Vagina (tissue), 2 donors: ENCODE measurements at regions not wholly inside any gene's neighbourhood (a gene's known extent, or its start where the extent isn't known, plus 50 kb on each side); places are given as distances from the start of the nearest gene placed in this dataset.
"Not testable (repeated sequence)": the region's sequence is repeated elsewhere in the genome, so short reads cannot be mapped to it uniquely, and the experiment has no call there.

Experiments used
- DNase-seq, 2 donors: peaks; one replicate each; pipeline ENCODE4 v3.0.0-alpha.2; 2017; ENCODE audit errors: extremely low spot score in 2 of 2
- H3K27ac ChIP-seq: fragments of 200-600 bp; sonication (generic); one replicate; pipeline ENCODE4 v1.5.1; 2019
- H3K27me3 ChIP-seq: fragments of 200-600 bp; sonication (generic); one replicate; pipeline ENCODE4 v1.5.1; 2019
- H3K36me3 ChIP-seq, 2 donors: fragments of 200-600 bp; sonication (generic); one replicate each; pipeline ENCODE4 v1.5.1; 2017 to 2019
- H3K4me1 ChIP-seq: fragments of 200-600 bp; sonication (generic); one replicate; pipeline ENCODE4 v1.5.1; 2019
- H3K4me3 ChIP-seq, 2 donors: fragments of 200-600 bp; sonication (generic); 1 replicate in 1 of 2; 2 replicates in 1 of 2; pipeline ENCODE4 v1.5.1; 2016 to 2019
- H3K9me3 ChIP-seq: fragments of 200-600 bp; sonication (generic); one replicate; pipeline ENCODE4 v1.5.1; 2019
- POLR2A ChIP-seq, 2 donors: fragments of 450-650 bp; IDR thresholded peaks; one replicate each; pipeline ENCODE4 v1.6.1; 2017; ENCODE audit warnings: antibody characterized with exemption in 2 of 2, mild to moderate bottlenecking in 2 of 2, moderate library complexity in 2 of 2
- POLR2AphosphoS5 ChIP-seq, 2 donors: sonication (generic); formaldehyde crosslinking; IDR thresholded peaks; one replicate each; pipeline ENCODE4 v1.9.0; 2017; ENCODE audit warnings: antibody characterized with exemption in 2 of 2, mild to moderate bottlenecking in 2 of 2, low read depth in 1 of 2; ENCODE audit not compliant: insufficient read depth in 1 of 2
- intact Hi-C: fragments of 100-400 bp; cut with DNase I; formaldehyde crosslinking; loops from one replicate; pipeline ENCODE4 v1.15.1; 2023
- TF ChIP-seq, protein P1 (sequence below), 3 experiments: fragments of 450-650 bp in 2 of 3; fragments of 200-600 bp in 1 of 3; sonication (generic) in 1 of 3; IDR thresholded peaks; one replicate each; pipeline ENCODE4 v1.5.1; 2017 to 2019; ENCODE audit warnings: antibody characterized with exemption in 3 of 3, mild to moderate bottlenecking in 2 of 3, moderate library complexity in 2 of 3

DNA sequence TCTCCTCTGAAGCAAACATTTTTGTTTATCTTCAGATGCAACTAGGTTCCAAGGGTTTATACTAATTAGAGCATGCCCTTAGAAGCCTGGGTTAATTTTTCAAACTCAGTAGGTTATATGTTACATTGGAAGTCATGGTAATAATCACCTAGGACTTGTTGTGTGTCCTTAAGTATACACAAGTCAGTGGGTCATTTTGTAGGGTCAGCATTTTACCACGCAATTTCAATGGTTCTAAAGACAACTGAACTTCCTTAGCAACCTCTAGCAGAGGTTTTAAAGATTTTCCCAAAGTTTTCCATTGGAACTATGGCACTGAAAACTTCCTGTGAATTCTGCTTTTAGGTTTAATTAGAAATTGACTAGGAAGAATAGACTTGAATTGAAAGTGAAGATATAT is 99.6 kb upstream of the NANOGP8 start:
- no peak for DNase-seq
- H3K27me3 ChIP-seq: no peaks in the 10 kb centered on the region
- no peaks in the 10 kb centered on the region for H3K36me3 ChIP-seq
- H3K4me1 ChIP-seq: no peaks in the 10 kb centered on the region
- intact Hi-C loops: no loop called here
- no peak overlapping the region for H3K4me3 ChIP-seq
- TF ChIP-seq, protein P1, sequence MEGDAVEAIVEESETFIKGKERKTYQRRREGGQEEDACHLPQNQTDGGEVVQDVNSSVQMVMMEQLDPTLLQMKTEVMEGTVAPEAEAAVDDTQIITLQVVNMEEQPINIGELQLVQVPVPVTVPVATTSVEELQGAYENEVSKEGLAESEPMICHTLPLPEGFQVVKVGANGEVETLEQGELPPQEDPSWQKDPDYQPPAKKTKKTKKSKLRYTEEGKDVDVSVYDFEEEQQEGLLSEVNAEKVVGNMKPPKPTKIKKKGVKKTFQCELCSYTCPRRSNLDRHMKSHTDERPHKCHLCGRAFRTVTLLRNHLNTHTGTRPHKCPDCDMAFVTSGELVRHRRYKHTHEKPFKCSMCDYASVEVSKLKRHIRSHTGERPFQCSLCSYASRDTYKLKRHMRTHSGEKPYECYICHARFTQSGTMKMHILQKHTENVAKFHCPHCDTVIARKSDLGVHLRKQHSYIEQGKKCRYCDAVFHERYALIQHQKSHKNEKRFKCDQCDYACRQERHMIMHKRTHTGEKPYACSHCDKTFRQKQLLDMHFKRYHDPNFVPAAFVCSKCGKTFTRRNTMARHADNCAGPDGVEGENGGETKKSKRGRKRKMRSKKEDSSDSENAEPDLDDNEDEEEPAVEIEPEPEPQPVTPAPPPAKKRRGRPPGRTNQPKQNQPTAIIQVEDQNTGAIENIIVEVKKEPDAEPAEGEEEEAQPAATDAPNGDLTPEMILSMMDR (IDR thresholded peaks at IDR 0.05): no peak
- TF ChIP-seq POLR2AphosphoS5 (IDR thresholded peaks at IDR 0.05; ENCODE audit: insufficient read depth in 1 of 2, low read depth in 1 of 2): no peak
- no peak for TF ChIP-seq POLR2A (IDR thresholded peaks at IDR 0.05)
- no peaks in the 10 kb centered on the region for H3K9me3 ChIP-seq
- H3K27ac ChIP-seq: no peak overlapping the region

DNA sequence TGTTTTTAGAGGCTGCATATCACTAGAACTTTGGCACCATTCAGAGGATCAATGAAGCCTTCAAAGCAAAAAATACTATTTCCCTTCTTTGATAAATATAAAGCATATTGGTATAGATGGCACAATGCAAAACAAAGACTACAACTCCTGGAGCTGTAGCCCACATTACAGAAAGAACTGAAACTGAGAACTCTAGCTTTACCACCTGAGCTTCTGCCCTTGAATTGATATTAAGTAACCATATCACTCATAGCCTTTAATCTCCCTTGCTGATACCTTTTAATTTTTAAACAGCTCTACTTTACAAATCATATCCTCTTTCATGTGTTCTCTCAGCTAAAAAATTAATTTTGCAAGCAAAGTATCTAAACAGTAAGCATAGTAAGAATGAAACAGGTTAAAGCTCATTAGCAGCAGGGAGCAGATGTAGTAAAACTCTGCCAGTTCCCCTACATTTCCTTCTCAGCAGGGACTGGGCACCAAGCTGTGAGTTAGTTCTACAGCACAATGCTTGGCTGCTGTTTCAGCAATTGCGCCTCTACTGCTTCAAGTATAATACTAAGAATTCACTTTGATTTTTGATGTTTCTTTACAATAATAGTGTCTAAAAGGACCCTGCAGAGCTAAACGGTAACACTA is 97.9 kb upstream of the NANOGP8 start:
- no peak for TF ChIP-seq POLR2A (IDR thresholded peaks at IDR 0.05)
- TF ChIP-seq, protein P1 (IDR thresholded peaks at IDR 0.05): no peak
- TF ChIP-seq POLR2AphosphoS5 (IDR thresholded peaks at IDR 0.05; ENCODE audit: insufficient read depth in 1 of 2, low read depth in 1 of 2): no peak

DNA sequence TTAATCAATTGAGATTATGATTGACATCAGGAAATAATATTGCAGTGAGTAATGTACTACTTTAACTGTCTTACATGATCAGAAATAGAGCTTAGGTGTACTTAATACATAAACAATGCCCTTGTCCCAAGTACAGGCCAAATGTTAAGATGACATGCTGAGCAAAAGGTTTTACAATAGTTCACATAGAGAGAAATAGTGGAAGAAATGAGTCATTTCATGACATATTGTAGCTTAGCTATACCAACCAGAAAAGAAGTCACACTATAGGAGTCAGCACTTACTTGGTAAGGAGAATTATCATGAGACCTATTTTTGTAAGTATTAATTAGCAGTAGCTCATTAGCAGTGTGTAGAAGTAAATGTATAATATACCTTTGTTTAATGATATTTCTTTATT is 96.4 kb upstream of the NANOGP8 start:
- no peak overlapping the region for H3K27ac ChIP-seq
- no peaks in the 10 kb centered on the region for H3K4me1 ChIP-seq
- no peaks in the 10 kb centered on the region for H3K36me3 ChIP-seq
- H3K4me3 ChIP-seq: no peak overlapping the region
- DNase-seq: no peak
- intact Hi-C loops: no loop called here
- TF ChIP-seq POLR2A (IDR thresholded peaks at IDR 0.05) (no peak), POLR2AphosphoS5 (IDR thresholded peaks at IDR 0.05; ENCODE audit: insufficient read depth in 1 of 2, low read depth in 1 of 2) (peak in 1 of 2 donors; percentile 50)
- TF ChIP-seq, protein P1 (IDR thresholded peaks at IDR 0.05): no peak
- H3K9me3 ChIP-seq: no peaks in the 10 kb centered on the region
- no peaks in the 10 kb centered on the region for H3K27me3 ChIP-seq

More for the DNA sequence above, 97.9 kb upstream of the NANOGP8 start:
- intact Hi-C loops: no loop called here
- H3K36me3 ChIP-seq: no peaks in the 10 kb centered on the region
- no peaks in the 10 kb centered on the region for H3K9me3 ChIP-seq
- H3K27me3 ChIP-seq: no peaks in the 10 kb centered on the region
- no peak for DNase-seq
- H3K4me1 ChIP-seq: no peaks in the 10 kb centered on the region
- H3K4me3 ChIP-seq: no peak overlapping the region
- H3K27ac ChIP-seq: no peak overlapping the region

DNA sequence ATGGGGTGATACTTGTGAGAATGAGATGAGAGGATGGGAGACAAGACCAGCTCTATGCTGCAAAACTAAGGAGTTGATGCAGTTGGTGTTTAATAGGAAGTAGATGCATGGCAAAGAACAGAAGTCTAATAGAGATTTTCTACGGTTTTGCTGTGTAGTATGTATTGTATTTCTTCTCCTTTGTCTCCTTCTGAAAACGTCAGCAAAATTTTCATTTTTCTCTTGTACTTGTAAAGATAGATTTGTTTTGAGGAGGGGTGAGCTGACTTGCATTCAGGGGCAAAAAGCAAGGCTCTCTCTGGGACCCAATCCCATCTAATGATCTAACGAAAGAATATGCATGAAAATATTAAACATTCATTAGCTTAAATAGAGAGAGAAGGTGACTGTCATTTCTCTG is 94.6 kb upstream of the NANOGP8 start:
- no peak for TF ChIP-seq POLR2AphosphoS5 (IDR thresholded peaks at IDR 0.05; ENCODE audit: insufficient read depth in 1 of 2, low read depth in 1 of 2)
- no peak for TF ChIP-seq POLR2A (IDR thresholded peaks at IDR 0.05)
- TF ChIP-seq, protein P1 (IDR thresholded peaks at IDR 0.05): no peak
- Histone ChIP-seq H3K27ac (no peak overlapping the region), H3K4me3 (no peak overlapping the region), H3K36me3 (no peaks in the 10 kb centered on the region), H3K27me3 (no peaks in the 10 kb centered on the region), H3K9me3 (no peaks in the 10 kb centered on the region), H3K4me1 (no peaks in the 10 kb centered on the region)
- no peak for DNase-seq
- intact Hi-C loops: no loop called here

DNA sequence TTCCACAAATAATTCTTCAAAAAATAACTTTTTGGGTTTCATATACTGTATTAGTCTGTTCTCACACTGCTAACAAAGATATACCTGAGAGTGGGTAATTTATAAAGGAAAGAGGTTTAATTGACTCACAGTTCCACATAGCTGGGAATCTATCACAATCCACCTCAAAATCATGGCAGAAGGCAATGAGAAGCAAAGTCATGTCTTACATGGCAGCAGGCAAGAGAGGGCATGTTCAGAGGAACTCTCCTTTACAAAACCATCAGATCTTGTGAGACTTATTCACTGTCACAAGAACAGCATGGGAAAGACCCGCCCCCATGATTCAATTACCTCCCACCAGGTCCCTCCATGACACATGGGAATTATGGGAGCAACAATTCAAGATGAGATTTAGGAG is 93.1 kb upstream of the NANOGP8 start:
- intact Hi-C loops, H3K9me3 ChIP-seq, H3K27me3 ChIP-seq, H3K4me3 ChIP-seq, H3K4me1 ChIP-seq, DNase-seq, H3K36me3 ChIP-seq, H3K27ac ChIP-seq: not testable (repeated sequence)
